Upper lobe of right lung (tissue), 1 donor: ENCODE measurements at regions not wholly inside any gene's neighbourhood (a gene's known extent, or its start where the extent isn't known, plus 50 kb on each side); places are given as distances from the start of the nearest gene placed in this dataset.
"Not testable (repeated sequence)": the region's sequence is repeated elsewhere in the genome, so short reads cannot be mapped to it uniquely, and the experiment has no call there.

Experiments used
- ATAC-seq: fragments of 200-7000 bp; cut with Tn5 transposase; one replicate; pipeline ENCODE4 v1.9.1; 2020; ENCODE audit warnings: mild to moderate bottlenecking, moderate library complexity
- DNase-seq: peaks from one replicate; pipeline ENCODE4 v3.0.0-alpha.2; 2020
- H3K27ac ChIP-seq: fragments of 200-600 bp; one replicate; pipeline ENCODE4 v1.8.0; 2022
- H3K27me3 ChIP-seq: fragments of 200-600 bp; one replicate; pipeline ENCODE4 v1.8.0; 2022; ENCODE audit warnings: mild to moderate bottlenecking
- H3K36me3 ChIP-seq: fragments of 200-600 bp; one replicate; pipeline ENCODE4 v1.8.0; 2022
- H3K4me1 ChIP-seq: fragments of 200-600 bp; one replicate; pipeline ENCODE4 v1.8.0; 2022
- H3K4me3 ChIP-seq: fragments of 200-600 bp; one replicate; pipeline ENCODE4 v1.8.0; 2022; ENCODE audit warnings: mild to moderate bottlenecking
- H3K9me3 ChIP-seq: fragments of 200-600 bp; one replicate; pipeline ENCODE4 v1.8.0; 2022
- intact Hi-C: fragments of 100-400 bp; cut with DNase I; formaldehyde crosslinking; loops from one replicate; pipeline ENCODE4 v1.11.0; 2022
- TF ChIP-seq, protein P1 (sequence below): fragments of 200-600 bp; IDR thresholded peaks from one replicate; pipeline ENCODE4 v1.8.0; 2022; ENCODE audit warnings: antibody characterized with exemption
- donor health status: DM: no; HTN: yes; CAD: no; lungs with severe emphysema.

DNA sequence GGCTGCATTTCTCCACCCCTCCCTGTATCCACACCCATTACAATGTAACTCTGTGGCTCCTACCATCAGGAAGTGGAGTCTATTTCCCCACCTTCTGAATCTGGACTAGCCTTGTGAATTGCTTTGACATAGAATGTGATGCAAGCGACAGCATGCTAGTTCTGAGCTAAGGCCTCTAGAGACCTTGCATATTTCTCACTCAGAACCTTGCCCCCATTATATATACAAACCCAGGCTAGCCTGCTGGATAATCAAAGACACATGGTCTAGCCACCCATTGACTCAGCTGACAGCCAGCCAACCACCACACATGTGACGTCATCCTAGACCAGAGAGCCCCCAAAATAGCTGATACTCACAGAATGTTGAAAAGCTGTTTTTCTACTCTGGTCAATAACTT, 77.9 kb downstream of the CCDC71L start:
- no peak overlapping the region for H3K27ac ChIP-seq
- H3K4me1 ChIP-seq, result no peaks in the 10 kb centered on the region
- H3K27me3 ChIP-seq, result no peaks in the 10 kb centered on the region
- H3K36me3 ChIP-seq, result no peaks in the 10 kb centered on the region
- TF ChIP-seq, protein P1, sequence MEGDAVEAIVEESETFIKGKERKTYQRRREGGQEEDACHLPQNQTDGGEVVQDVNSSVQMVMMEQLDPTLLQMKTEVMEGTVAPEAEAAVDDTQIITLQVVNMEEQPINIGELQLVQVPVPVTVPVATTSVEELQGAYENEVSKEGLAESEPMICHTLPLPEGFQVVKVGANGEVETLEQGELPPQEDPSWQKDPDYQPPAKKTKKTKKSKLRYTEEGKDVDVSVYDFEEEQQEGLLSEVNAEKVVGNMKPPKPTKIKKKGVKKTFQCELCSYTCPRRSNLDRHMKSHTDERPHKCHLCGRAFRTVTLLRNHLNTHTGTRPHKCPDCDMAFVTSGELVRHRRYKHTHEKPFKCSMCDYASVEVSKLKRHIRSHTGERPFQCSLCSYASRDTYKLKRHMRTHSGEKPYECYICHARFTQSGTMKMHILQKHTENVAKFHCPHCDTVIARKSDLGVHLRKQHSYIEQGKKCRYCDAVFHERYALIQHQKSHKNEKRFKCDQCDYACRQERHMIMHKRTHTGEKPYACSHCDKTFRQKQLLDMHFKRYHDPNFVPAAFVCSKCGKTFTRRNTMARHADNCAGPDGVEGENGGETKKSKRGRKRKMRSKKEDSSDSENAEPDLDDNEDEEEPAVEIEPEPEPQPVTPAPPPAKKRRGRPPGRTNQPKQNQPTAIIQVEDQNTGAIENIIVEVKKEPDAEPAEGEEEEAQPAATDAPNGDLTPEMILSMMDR, result no peak
- no peak for ATAC-seq
- intact Hi-C loops, result no loop called here
- no peak overlapping the region for H3K4me3 ChIP-seq
- no peaks in the 10 kb centered on the region for H3K9me3 ChIP-seq
- DNase-seq, result no peak

DNA sequence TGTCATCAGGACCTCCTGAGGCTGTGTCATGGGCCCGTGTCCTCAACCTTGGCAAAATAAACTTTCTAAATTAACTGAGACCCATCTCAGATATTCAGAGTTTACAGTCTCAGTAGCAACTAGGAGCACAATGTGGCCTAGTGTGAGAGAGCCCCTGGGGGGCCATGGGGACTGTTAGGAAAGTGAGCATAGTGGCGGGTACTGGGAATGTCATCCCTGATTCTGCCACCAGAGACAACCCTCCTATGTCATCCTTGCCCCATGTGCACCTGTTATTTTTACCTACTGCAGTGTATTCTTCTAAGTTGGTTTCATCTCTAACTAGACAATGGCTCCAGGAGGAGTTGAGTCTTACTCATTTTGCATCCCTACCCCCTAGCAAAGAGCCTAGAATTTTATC, 78.6 kb downstream of the CCDC71L start:
- DNase-seq, result no peak
- no peaks in the 10 kb centered on the region for H3K36me3 ChIP-seq
- H3K4me1 ChIP-seq, result no peaks in the 10 kb centered on the region
- no peak overlapping the region for H3K27ac ChIP-seq
- no peaks in the 10 kb centered on the region for H3K27me3 ChIP-seq
- TF ChIP-seq, protein P1, result no peak
- H3K4me3 ChIP-seq, result no peak overlapping the region
- H3K9me3 ChIP-seq, result no peaks in the 10 kb centered on the region
- no peak for ATAC-seq
- intact Hi-C loops, result no loop called here

DNA sequence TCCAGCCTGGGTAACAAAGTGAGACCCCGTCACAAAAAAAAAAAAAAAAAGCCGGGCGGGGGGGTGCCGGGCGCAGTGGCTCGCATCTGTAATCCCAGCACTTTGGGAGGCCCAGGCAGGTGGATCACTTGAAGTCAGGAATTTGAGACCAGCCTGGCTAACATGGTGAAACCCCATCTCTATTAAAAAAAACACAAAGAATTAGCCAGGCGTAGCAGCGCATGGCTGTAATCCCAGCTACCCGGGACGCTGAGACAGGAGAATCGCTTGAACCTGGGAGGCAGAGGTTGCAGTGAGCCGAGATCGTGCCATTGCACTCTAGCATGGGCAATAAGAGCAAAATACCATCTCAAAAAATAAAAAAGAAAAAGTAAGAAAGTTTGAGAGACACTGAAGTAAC, 81.9 kb downstream of the CCDC71L start:
- H3K9me3 ChIP-seq, H3K27me3 ChIP-seq, H3K4me1 ChIP-seq, DNase-seq, H3K27ac ChIP-seq, H3K36me3 ChIP-seq, intact Hi-C loops, H3K4me3 ChIP-seq, ATAC-seq: not testable (repeated sequence)

DNA sequence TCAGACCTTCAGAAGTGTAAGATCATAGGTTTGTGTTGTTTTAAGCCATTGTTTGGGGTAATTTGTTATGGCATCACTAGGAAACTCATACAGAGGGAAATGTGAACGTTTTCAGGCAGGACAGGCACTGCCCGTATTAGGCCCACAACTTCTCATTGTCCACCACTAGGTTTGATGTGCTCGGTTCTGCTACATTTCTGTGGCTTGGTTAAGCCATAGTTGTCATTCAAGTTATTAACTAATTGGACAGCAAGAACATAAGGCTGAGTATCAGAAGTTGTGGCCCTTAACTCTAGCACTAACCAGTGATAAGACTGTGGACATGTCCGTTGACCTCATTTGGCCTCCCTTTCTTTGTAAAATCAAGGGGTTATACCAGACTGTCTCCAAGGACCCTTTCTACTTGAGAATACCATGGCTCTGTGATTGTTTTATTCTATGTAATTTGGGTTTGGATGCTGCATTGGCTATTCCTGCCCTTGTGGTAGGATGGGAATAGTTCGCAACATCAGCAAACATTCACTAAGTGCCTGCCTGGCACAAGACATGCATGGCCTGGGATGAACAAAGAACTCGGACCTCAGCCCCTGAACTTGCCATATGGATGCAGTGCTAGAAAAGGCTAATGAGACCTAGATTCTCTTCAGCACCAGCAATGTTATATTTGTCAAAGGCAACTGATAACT, 85.7 kb downstream of the CCDC71L start:
- Histone ChIP-seq H3K4me1 (no peaks in the 10 kb centered on the region), H3K4me3 (no peak overlapping the region), H3K9me3 (no peaks in the 10 kb centered on the region), H3K27ac (no peak overlapping the region), H3K27me3 (no peaks in the 10 kb centered on the region), H3K36me3 (no peaks in the 10 kb centered on the region)
- DNase-seq (no peak), ATAC-seq (no peak)
- intact Hi-C loops, result no loop called here
- TF ChIP-seq, protein P1, result no peak

DNA sequence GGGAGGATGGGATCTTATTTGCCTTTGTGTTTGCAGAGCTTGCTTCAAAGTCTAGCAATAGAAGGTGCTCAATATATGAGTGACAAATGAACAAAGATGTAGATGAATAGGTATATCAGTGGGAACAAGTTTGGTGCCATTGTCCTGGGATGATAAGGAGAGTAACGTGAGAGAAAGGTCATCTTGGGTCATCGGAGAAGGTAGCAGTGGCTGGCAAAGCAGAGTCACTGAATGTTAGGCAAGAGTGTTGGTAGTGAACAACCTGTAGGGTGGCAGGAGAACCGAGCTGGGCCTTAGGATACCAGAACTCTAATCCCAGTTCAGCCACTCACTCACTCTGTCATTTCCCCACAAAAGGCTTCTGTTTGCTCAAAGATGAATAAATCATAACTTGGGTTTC, 87.2 kb downstream of the CCDC71L start:
- no peaks in the 10 kb centered on the region for H3K9me3 ChIP-seq
- DNase-seq (no peak), ATAC-seq (no peak)
- peaks cover 6% of the 10 kb centered on the region for H3K4me1 ChIP-seq
- no peak overlapping the region for H3K4me3 ChIP-seq
- TF ChIP-seq, protein P1, result no peak
- intact Hi-C loops, result no loop called here
- no peaks in the 10 kb centered on the region for H3K27me3 ChIP-seq
- no peaks in the 10 kb centered on the region for H3K36me3 ChIP-seq
- no peak overlapping the region for H3K27ac ChIP-seq

DNA sequence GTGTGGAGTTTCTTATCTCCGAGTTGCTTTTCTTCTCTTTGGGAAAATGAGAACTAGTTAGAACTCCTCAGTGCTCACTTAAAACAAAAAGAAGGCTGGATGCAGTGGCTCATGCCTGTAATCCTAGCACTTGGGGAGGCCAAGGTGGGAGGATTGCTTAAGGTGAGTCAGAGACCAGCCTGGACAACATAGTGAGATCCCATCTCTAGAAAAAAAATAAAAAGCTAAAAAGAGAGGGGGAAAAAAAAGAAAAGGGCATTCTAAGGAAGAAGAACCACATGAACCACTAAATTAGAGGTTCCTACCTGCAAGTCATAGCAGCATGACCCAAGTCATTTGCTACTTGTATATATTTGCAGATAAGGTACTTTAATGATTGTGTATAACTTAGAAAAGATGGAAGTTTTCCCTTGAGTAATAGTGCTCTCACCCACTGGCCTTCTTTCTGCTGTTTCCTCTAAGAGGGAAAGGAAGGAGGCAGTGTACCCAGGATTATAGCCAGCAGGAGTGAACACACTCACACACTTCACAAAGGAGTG, 87.8 kb downstream of the CCDC71L start:
- Histone ChIP-seq H3K27ac (no peak overlapping the region), H3K4me1 (peaks cover 12% of the 10 kb centered on the region), H3K27me3 (no peaks in the 10 kb centered on the region), H3K9me3 (no peaks in the 10 kb centered on the region), H3K36me3 (no peaks in the 10 kb centered on the region), H3K4me3 (no peak overlapping the region)
- DNase-seq (no peak), ATAC-seq (no peak)
- TF ChIP-seq, protein P1, result no peak
- intact Hi-C loops, result no loop called here
